ENCODE measurements at regions not wholly inside any gene's neighbourhood (a gene's known extent, or its start where the extent isn't known, plus 50 kb on each side); places are given as distances from the start of the nearest gene placed in this dataset.

- Histone ChIP-seq H3K36me3 (ENCODE audit: control insufficient read depth, insufficient read depth, low read length) (no peaks in the 10 kb centered on the region), H3K27ac (ENCODE audit: insufficient read depth, low read length) (no peak overlapping the region), H4K20me1 (ENCODE audit: insufficient read depth, low read length) (no peaks in the 10 kb centered on the region), H3K79me1 (ENCODE audit: low read depth in 1 of 2, low read length in 2 of 2) (no peaks in the 10 kb centered on the region), H3K9ac (ENCODE audit: low read depth, low read length) (no peak overlapping the region), H3K9me3 (ENCODE audit: control insufficient read depth, insufficient read depth, low read length) (peaks cover 4% of the 10 kb centered on the region), H2AK9ac (replicated peaks; ENCODE audit: low read depth, low read length, poor library complexity) (no peak overlapping the region), H3K14ac (replicated peaks; ENCODE audit: low read depth, low read length) (no peak overlapping the region), H3K4ac (ENCODE audit: low read depth, low read length) (no peak overlapping the region), H2BK20ac (ENCODE audit: low read depth, low read length) (no peak overlapping the region), H2AFZ (replicated peaks; ENCODE audit: low read length, poor library complexity) (no peak overlapping the region), H3K27me3 (ENCODE audit: control insufficient read depth, insufficient read depth, low read length) (no peaks in the 10 kb centered on the region), H3K4me1 (ENCODE audit: control insufficient read depth, insufficient read depth, low read length) (no peaks in the 10 kb centered on the region), H4K8ac (ENCODE audit: low read depth in 2 of 2, low read length in 2 of 2) (no peak overlapping the region), H2BK120ac (ENCODE audit: low read depth, low read length) (no peak overlapping the region), H4K5ac (ENCODE audit: low read depth, low read length) (no peak overlapping the region), H4K91ac (ENCODE audit: insufficient read depth, low read depth, low read length) (no peak overlapping the region), H3K9me1 (ENCODE audit: insufficient read depth, low read length) (no peaks in the 10 kb centered on the region), H3K4me2 (ENCODE audit: low read depth, low read length) (no peak overlapping the region), H3K56ac (ENCODE audit: extremely low read depth, insufficient read depth, low read length) (no peak overlapping the region), H3K18ac (ENCODE audit: low read depth, low read length) (no peak overlapping the region), H2AK5ac (ENCODE audit: low read depth, low read length) (no peak overlapping the region), H3K4me3 (ENCODE audit: insufficient read depth, low read depth, low read length) (no peak overlapping the region), H3K23ac (ENCODE audit: low read depth, low read length) (no peak overlapping the region), H2BK5ac (ENCODE audit: low read depth, low read length, poor library complexity, severe bottlenecking) (no peak overlapping the region), H2BK15ac (ENCODE audit: low read depth, low read length) (no peak overlapping the region)
- in situ Hi-C loops (cut with MboI; ENCODE audit: low sequenced_read_pairs): no loop called here
- ChIA-PET CTCF (no interaction called here), POLR2A (ENCODE audit: unreplicated experiment) (no interaction called here)
- TF ChIP-seq, protein P1, sequence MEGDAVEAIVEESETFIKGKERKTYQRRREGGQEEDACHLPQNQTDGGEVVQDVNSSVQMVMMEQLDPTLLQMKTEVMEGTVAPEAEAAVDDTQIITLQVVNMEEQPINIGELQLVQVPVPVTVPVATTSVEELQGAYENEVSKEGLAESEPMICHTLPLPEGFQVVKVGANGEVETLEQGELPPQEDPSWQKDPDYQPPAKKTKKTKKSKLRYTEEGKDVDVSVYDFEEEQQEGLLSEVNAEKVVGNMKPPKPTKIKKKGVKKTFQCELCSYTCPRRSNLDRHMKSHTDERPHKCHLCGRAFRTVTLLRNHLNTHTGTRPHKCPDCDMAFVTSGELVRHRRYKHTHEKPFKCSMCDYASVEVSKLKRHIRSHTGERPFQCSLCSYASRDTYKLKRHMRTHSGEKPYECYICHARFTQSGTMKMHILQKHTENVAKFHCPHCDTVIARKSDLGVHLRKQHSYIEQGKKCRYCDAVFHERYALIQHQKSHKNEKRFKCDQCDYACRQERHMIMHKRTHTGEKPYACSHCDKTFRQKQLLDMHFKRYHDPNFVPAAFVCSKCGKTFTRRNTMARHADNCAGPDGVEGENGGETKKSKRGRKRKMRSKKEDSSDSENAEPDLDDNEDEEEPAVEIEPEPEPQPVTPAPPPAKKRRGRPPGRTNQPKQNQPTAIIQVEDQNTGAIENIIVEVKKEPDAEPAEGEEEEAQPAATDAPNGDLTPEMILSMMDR (conservative IDR thresholded peaks at IDR 0.05; ENCODE audit: low read depth, low read length): no peak
- TF ChIP-seq USF2 (IDR thresholded peaks at IDR 0.05; ENCODE audit: low read depth, low read length): no peak
- no peak for TF ChIP-seq RCOR1 (IDR thresholded peaks at IDR 0.05; ENCODE audit: insufficient replicate concordance, low read length)
- TF ChIP-seq FOS (IDR thresholded peaks at IDR 0.05; ENCODE audit: low read depth, low read length): no peak
- no peak for TF ChIP-seq SMC3 (IDR thresholded peaks at IDR 0.05; ENCODE audit: low read depth, low read length)
- TF ChIP-seq POLR2A (IDR thresholded peaks at IDR 0.05; ENCODE audit: low read depth, low read length): no peak
- TF ChIP-seq, protein P2, sequence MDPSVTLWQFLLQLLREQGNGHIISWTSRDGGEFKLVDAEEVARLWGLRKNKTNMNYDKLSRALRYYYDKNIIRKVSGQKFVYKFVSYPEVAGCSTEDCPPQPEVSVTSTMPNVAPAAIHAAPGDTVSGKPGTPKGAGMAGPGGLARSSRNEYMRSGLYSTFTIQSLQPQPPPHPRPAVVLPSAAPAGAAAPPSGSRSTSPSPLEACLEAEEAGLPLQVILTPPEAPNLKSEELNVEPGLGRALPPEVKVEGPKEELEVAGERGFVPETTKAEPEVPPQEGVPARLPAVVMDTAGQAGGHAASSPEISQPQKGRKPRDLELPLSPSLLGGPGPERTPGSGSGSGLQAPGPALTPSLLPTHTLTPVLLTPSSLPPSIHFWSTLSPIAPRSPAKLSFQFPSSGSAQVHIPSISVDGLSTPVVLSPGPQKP (IDR thresholded peaks at IDR 0.05; ENCODE audit: borderline replicate concordance, low read depth, low read length): no peak
- TF ChIP-seq CHD1 (IDR thresholded peaks at IDR 0.05; ENCODE audit: low read depth, low read length): no peak
- dilution Hi-C loops (cut with HindIII; ENCODE audit: low sequenced_read_pairs, unreplicated experiment): no loop called here
- ATAC-seq (ENCODE audit: low read depth): no peak
- WGBS, 2 experiments (ENCODE audit: extremely low coverage in 2 of 2, insufficient read length in 1 of 2): 75% methylated on average over 4 of the region's 6 CpGs; no CpG with 5 or more reads in 1 of the 2 experiments
- intact Hi-C loops (cut with micrococcal nuclease): no loop called here
- no TSS peak for BruUV-seq (replicated peaks)
- no peak for DNase-seq
Measured at GRCh38 chr10:108436096-108436495, 1271.6 kb upstream of the SORCS1 start.

All from IMR-90 (cell line).